ENCODE measurements at regions not wholly inside any gene's neighbourhood (a gene's known extent, or its start where the extent isn't known, plus 50 kb on each side); places are given as distances from the start of the nearest gene placed in this dataset.

GRCh38 chr9:75505654-75506053 is 384.8 kb upstream of the PCSK5 start:
- TF ChIP-seq EP300 (IDR thresholded peaks at IDR 0.05) (no peak), POLR2A (IDR thresholded peaks at IDR 0.05) (no peak)

Measured in stomach (tissue), 4 donors.